H7 (cell line): ENCODE measurements at regions not wholly inside any gene's neighbourhood (a gene's known extent, or its start where the extent isn't known, plus 50 kb on each side); places are given as distances from the start of the nearest gene placed in this dataset.

Experiments used
- DNase-seq: peaks from one replicate; pipeline ENCODE4 v3.0.0; 2012
- H3K27me3 ChIP-seq: 2 replicates; pipeline ENCODE4 v1.6.0; 2011; ENCODE audit warnings: mild to moderate bottlenecking, low read length; ENCODE audit not compliant: control insufficient read depth, insufficient read depth
- H3K36me3 ChIP-seq: replicated peaks from 2 replicates; pipeline ENCODE4 v1.5.1; 2011; ENCODE audit warnings: low read length; ENCODE audit not compliant: control insufficient read depth, insufficient read depth
- H3K4me3 ChIP-seq: 2 replicates; pipeline ENCODE4 v1.5.1; 2011; ENCODE audit warnings: low read depth, mild to moderate bottlenecking, control low read depth, low read length, moderate library complexity; ENCODE audit not compliant: insufficient read depth

GRCh38 chr13:53545340-53545941 is 516.8 kb downstream of the OLFM4 start:
- no peak overlapping the region for H3K4me3 ChIP-seq
- no peaks in the 10 kb centered on the region for H3K27me3 ChIP-seq
- no peaks in the 10 kb centered on the region for H3K36me3 ChIP-seq
- peak; percentile 20 for DNase-seq

GRCh38 chr13:53560556-53560955 is 531.9 kb downstream of the OLFM4 start:
- no peak for DNase-seq
- no peaks in the 10 kb centered on the region for H3K36me3 ChIP-seq
- no peak overlapping the region for H3K4me3 ChIP-seq
- H3K27me3 ChIP-seq, result no peaks in the 10 kb centered on the region

GRCh38 chr13:53562419-53562818 is 533.8 kb downstream of the OLFM4 start:
- no peak for DNase-seq
- H3K36me3 ChIP-seq, result no peaks in the 10 kb centered on the region
- H3K27me3 ChIP-seq, result no peaks in the 10 kb centered on the region
- H3K4me3 ChIP-seq, result no peak overlapping the region

- H3K36me3 ChIP-seq, result no peaks in the 10 kb centered on the region
- DNase-seq, result no peak
- no peak overlapping the region for H3K4me3 ChIP-seq
- H3K27me3 ChIP-seq, result no peaks in the 10 kb centered on the region
Measured at GRCh38 chr13:53568491-53568890, 539.9 kb downstream of the OLFM4 start.

- DNase-seq, result no peak
- Histone ChIP-seq H3K36me3 (no peaks in the 10 kb centered on the region), H3K4me3 (no peak overlapping the region), H3K27me3 (no peaks in the 10 kb centered on the region)
Measured at GRCh38 chr13:53569453-53569852, 540.8 kb downstream of the OLFM4 start.

GRCh38 chr13:53601113-53601512 is 572.5 kb downstream of the OLFM4 start:
- Histone ChIP-seq H3K36me3 (no peaks in the 10 kb centered on the region), H3K27me3 (no peaks in the 10 kb centered on the region), H3K4me3 (no peak overlapping the region)
- no peak for DNase-seq

GRCh38 chr13:53605326-53605725 is 576.7 kb downstream of the OLFM4 start:
- DNase-seq, result no peak
- no peak overlapping the region for H3K4me3 ChIP-seq

GRCh38 chr13:53612200-53612599 is 583.6 kb downstream of the OLFM4 start:
- no peaks in the 10 kb centered on the region for H3K36me3 ChIP-seq
- DNase-seq, result no peak
- H3K4me3 ChIP-seq, result no peak overlapping the region

More at GRCh38 chr13:53605326-53605725, 576.7 kb downstream of the OLFM4 start:
- H3K27me3 ChIP-seq, result no peaks in the 10 kb centered on the region
- H3K36me3 ChIP-seq, result no peaks in the 10 kb centered on the region

GRCh38 chr13:53622456-53622855 is 593.8 kb downstream of the OLFM4 start:
- Histone ChIP-seq H3K4me3 (no peak overlapping the region), H3K27me3 (no peaks in the 10 kb centered on the region), H3K36me3 (no peaks in the 10 kb centered on the region)
- DNase-seq, result no peak

More at GRCh38 chr13:53612200-53612599, 583.6 kb downstream of the OLFM4 start:
- no peaks in the 10 kb centered on the region for H3K27me3 ChIP-seq

- H3K4me3 ChIP-seq, result no peak overlapping the region
- DNase-seq, result no peak
- no peaks in the 10 kb centered on the region for H3K36me3 ChIP-seq
- H3K27me3 ChIP-seq, result no peaks in the 10 kb centered on the region
Measured at GRCh38 chr13:53623146-53623545, 594.5 kb downstream of the OLFM4 start.

- H3K4me3 ChIP-seq, result no peak overlapping the region
- DNase-seq, result no peak
- no peaks in the 10 kb centered on the region for H3K27me3 ChIP-seq
- no peaks in the 10 kb centered on the region for H3K36me3 ChIP-seq
Measured at GRCh38 chr13:53631511-53631910, 602.9 kb downstream of the OLFM4 start.

GRCh38 chr13:53638040-53638439 is 609.4 kb downstream of the OLFM4 start:
- Histone ChIP-seq H3K27me3 (no peaks in the 10 kb centered on the region), H3K36me3 (no peaks in the 10 kb centered on the region), H3K4me3 (no peak overlapping the region)
- DNase-seq, result no peak

- DNase-seq, result no peak
- H3K27me3 ChIP-seq, result no peaks in the 10 kb centered on the region
- no peak overlapping the region for H3K4me3 ChIP-seq
- H3K36me3 ChIP-seq, result no peaks in the 10 kb centered on the region
Measured at GRCh38 chr13:53642306-53642705, 613.7 kb downstream of the OLFM4 start.

GRCh38 chr13:53648673-53649072 is 620.1 kb downstream of the OLFM4 start:
- Histone ChIP-seq H3K27me3 (no peaks in the 10 kb centered on the region), H3K4me3 (no peak overlapping the region), H3K36me3 (no peaks in the 10 kb centered on the region)
- no peak for DNase-seq

- no peak for DNase-seq
- Histone ChIP-seq H3K27me3 (no peaks in the 10 kb centered on the region), H3K36me3 (no peaks in the 10 kb centered on the region), H3K4me3 (no peak overlapping the region)
Measured at GRCh38 chr13:53672005-53672404, 643.4 kb downstream of the OLFM4 start.

- Histone ChIP-seq H3K36me3 (no peaks in the 10 kb centered on the region), H3K27me3 (no peaks in the 10 kb centered on the region)
- DNase-seq, result no peak
Measured at GRCh38 chr13:53683146-53683545, 654.5 kb downstream of the OLFM4 start.

More at GRCh38 chr13:53683146-53683545, 654.5 kb downstream of the OLFM4 start:
- H3K4me3 ChIP-seq, result no peak overlapping the region
